ENCODE measurements at regions not wholly inside any gene's neighbourhood (a gene's known extent, or its start where the extent isn't known, plus 50 kb on each side); places are given as distances from the start of the nearest gene placed in this dataset.

DNA sequence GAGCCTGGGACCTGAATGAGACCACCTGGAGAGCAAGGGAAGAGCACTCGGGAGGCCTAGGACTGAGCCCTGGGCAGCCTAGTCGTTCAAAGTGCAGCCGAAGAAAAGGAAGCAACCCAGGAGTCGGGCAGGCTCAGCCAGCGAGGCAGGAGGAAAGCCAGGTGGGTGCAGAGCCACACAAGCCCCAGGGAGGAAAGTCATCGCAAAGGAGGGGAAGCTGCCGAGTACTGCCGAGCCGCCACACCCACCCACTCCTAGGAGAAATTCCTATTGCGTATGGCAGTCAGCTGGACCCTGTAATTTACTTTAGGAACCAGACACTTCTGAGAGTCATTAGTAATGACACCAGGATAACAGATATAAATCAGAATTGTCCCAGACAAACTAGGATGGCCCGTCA is 187.6 kb downstream of the KATNIP start:
- no peak overlapping the region for H3K4me3 ChIP-seq (ENCODE audit: low read depth, low read length)
- TF ChIP-seq, protein P1, sequence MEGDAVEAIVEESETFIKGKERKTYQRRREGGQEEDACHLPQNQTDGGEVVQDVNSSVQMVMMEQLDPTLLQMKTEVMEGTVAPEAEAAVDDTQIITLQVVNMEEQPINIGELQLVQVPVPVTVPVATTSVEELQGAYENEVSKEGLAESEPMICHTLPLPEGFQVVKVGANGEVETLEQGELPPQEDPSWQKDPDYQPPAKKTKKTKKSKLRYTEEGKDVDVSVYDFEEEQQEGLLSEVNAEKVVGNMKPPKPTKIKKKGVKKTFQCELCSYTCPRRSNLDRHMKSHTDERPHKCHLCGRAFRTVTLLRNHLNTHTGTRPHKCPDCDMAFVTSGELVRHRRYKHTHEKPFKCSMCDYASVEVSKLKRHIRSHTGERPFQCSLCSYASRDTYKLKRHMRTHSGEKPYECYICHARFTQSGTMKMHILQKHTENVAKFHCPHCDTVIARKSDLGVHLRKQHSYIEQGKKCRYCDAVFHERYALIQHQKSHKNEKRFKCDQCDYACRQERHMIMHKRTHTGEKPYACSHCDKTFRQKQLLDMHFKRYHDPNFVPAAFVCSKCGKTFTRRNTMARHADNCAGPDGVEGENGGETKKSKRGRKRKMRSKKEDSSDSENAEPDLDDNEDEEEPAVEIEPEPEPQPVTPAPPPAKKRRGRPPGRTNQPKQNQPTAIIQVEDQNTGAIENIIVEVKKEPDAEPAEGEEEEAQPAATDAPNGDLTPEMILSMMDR (IDR thresholded peaks at IDR 0.05; ENCODE audit: borderline replicate concordance, insufficient read depth, low read depth, low read length): no peak
